DMS 273 treated with DMSO at 0.1 percent for 48 hours (cell line): ENCODE measurements at regions not wholly inside any gene's neighbourhood (a gene's known extent, or its start where the extent isn't known, plus 50 kb on each side); places are given as distances from the start of the nearest gene placed in this dataset.

Experiments used
- DNase-seq: peaks from one replicate; lab custom pipeline; 2025; lab: John Stamatoyannopoulos, UW

DNA sequence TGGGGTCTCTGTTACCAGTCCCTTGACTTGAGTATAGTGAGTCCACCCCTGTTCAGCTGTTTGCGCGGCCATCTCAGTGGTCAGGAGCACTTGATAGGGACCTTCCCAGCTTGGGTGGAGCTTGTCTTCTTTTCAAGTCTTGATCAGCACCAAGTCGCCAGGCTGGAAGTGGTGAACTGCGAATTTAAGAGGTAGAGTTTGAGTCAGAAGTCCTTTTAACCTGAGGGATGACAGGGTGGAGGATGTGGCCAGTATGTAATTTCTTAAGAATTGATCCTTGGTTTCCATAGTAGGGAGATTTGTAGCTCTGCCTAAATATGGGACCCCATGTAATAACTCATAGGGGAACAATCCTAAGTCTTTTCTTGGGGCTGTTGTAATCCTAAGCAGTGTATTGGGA lies 86.3 kb upstream of the XCR1 start:
- no peak for DNase-seq

GRCh38 chr3:46112984-46113383 lies 85.7 kb upstream of the XCR1 start:
- no peak for DNase-seq

- DNase-seq, result no peak
Measured at GRCh38 chr3:46112296-46112695, 85.0 kb upstream of the XCR1 start.

DNA sequence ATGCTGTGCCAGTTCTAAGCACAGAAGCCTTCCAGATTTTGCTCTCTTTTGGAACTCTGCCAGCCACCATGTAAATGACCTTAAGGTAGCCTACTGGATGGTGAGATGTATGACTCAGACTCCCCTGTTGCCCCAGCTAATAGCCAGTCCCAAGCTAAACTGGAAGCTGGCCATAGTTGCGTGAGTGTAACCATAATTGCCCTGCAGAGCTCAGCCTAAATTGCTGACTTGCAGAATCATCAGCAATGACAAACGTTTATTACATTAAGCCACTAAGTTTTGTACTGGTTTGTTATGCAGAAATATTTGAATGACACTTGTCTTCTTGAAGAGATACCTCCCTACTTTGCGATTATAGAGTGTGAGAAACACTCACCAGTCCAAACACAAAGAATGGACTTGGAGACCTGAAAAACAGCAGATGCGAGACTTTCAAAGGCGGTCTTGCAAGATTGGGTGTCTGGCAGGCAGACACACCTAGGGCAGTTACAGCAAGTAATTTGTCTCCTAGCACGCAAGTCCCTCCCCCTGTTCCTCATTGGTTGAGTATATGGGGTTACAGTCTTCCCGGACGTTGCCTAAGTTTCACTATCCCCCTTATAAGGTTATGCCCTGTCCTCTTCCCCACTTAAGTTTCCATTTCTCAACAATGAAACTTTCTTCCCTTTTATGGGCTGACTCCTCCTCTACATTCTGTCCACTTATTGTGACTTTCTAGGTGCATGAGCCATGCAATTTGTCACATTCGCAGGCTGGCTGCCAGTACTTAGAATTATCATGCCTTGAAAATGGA lies 83.6 kb upstream of the XCR1 start:
- peak; percentile 78 for DNase-seq

DNA sequence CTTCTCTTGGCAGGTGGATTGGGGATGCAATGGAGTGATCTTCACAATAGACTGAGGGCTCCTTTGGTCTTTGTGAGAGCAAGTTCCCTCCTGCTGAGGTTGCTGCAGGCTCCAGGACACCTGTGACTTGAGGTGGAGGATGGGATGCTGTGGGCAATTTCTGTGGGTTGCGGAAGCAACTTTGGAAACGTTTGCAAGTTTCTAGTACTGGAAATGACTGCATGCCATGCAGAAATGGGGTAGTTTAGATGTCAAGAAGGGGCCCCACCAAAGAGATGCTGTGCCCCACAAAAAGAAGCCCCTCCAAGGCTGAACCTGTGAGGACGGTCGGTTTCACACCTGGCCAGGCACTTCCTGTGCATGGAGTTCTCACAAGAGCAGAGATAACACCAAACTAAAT lies 80.4 kb upstream of the XCR1 start:
- DNase-seq, result no peak

DNA sequence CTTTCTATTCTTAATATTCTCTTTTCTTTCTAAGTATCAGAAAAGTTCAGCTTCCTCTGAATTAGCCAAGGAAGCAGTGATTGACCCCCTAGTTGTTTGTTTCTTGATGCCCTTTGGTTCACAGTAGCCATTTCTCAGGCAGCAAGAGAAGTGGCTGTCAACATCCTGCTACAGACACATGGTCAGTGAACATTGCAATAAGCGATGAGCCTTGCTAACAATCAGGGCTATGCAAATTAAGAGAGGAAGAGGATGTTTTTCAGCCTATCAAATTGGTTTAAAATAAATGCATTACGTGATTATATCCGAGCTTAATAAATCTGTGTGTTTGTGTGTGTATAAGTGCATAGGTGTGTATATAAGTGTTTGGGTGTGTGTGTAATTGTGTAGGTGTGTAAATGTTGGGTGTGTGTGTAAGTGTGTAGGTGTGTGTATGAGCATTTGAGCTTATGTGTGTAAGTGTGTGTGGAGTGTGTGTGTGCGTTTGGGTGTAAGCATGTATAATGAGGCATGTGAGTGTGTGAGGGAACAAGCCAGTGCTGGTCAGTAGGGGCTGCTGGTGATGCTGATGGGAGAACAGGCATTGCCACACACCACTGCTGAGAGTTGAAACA lies 78.1 kb upstream of the XCR1 start:
- DNase-seq, result no peak

GRCh38 chr3:46104706-46105105 lies 77.4 kb upstream of the XCR1 start:
- no peak for DNase-seq

DNA sequence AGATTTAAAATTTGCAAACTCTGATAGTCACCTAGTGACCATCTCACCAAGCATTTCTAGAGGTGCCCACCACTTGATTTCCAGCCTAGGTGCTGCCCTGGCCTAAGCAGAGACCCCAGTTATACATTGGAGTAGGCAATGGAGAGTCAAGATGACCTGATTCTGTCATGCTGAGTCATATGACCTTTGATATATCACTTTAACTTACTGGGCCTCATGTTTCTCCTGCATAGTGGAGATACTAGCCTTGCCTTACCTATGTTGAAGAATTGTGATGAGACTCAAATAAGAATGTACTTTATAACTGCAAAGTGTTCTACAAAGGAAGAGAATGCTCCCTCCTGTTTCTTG lies 75.5 kb upstream of the XCR1 start:
- no peak for DNase-seq

- no peak for DNase-seq
Measured at GRCh38 chr3:46102059-46102779, 74.9 kb upstream of the XCR1 start.

GRCh38 chr3:46100812-46101211 lies 73.5 kb upstream of the XCR1 start:
- no peak for DNase-seq

DNA sequence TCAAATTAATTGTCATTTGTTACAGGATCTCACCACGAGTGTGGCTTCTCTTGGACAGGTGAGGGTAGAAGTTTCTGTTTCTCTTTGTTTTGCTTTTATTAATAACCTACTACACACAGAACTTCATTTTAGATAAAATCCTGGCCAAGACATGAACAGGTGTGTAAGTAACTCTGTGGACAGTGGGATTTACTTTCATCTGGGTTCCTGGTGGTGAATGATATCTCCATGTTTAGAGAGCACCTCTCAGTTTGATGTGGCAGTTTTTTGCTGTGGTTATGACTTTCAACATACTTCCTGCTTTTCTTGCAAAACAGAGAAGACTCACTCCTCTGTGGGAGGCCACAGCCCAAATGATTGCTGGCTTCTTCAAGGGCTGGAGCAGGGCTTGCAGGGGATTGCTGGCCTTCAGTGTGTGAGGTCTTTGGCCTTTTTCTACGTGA lies 71.1 kb upstream of the XCR1 start:
- no peak for DNase-seq

- DNase-seq, result no peak
Measured at GRCh38 chr3:46097691-46098241, 70.5 kb upstream of the XCR1 start.

- DNase-seq, result no peak
Measured at GRCh38 chr3:46096781-46097180, 69.5 kb upstream of the XCR1 start.

DNA sequence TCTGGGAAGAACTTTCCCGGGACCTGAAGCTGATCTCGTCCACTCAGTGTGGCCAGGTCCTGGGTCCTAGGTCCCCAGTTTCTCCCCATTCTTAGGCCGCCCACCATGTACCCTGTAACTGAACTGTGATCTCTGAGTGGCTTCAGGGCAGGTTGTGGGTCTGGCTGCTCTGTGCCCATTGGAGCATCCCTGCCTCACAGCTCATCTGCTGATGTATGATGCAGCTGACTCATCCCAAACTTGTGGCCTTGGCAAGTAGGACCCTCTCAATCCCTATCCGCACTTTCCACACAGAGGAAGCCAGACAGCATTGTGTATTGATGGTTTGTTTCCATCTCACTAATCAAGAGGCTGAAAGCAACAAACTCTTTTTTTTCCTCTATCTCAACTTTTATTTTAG lies 69.1 kb upstream of the XCR1 start:
- no peak for DNase-seq

GRCh38 chr3:46095307-46095706 lies 68.0 kb upstream of the XCR1 start:
- no peak for DNase-seq

- no peak for DNase-seq
Measured at GRCh38 chr3:46094506-46094905, 67.2 kb upstream of the XCR1 start.

- DNase-seq, result no peak
Measured at GRCh38 chr3:46093966-46094365, 66.7 kb upstream of the XCR1 start.

GRCh38 chr3:46093327-46093942 lies 66.2 kb upstream of the XCR1 start:
- DNase-seq, result no peak

GRCh38 chr3:46092702-46093080 lies 65.4 kb upstream of the XCR1 start:
- DNase-seq, result no peak

DNA sequence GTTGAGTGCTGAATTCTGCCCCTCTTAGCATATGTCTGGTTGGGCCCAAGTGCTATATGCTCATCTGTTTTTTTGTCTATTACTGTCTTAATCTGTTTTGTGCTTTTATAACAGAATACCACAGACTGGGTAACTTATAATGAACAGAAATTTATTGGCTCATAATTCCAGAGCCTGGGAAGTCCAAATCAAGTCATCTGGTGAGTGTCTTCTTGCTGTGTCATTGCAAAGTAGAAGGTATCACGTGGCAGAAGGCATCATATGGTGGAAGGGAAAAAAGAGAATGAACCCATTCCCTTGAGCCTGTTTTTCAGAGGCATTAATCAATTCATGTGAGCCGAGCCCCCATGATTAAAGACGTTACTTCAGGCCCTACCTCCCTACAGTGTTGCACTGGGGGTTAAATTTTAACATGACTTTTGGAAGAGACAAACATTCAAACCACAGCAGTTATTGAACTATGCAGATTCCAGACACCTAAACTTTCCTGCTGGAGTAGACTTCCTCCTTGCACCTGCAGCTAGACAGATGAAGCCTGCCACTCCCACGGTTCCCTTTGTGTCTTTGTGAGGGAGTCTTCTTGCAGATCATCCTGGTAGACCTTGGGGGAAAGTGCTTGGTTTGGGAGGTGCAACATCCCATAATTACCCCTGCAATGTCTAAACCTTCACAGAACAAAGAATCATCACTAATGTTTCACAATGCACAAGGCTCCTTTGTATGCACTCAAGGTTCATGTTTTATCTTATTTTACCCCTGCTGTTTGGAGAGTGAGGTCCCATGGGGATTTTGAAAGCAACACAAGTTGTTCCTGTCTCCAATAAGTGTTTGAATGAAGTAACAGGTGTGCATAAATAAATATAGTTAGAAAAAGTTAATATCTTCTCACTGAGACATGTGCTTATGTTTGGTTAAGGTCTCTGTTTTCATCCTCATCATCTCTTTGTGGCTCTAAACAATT lies 64.7 kb upstream of the XCR1 start:
- DNase-seq, result no peak

DNA sequence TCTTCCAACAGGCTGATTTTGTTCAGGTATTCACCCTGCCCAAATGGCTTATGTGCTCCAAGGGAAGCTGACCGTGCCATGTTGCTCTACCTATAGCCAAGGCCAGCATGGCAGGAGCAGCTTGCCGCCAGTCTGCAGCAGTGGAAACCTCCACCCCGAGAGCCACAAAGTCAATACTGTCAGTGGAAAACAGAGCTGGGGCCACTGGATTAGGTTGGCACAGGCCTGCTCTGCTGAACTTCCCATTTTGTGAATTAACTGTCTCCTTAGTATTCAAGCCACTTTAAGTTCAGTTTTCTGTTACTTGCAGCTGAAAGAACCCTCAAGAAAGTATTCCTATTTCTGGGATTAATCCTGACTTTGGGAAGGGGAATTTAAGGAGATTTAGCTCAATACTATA lies 63.8 kb upstream of the XCR1 start:
- no peak for DNase-seq
